Endothelial cell (in vitro differentiated cells): ENCODE measurements at regions not wholly inside any gene's neighbourhood (a gene's known extent, or its start where the extent isn't known, plus 50 kb on each side); places are given as distances from the start of the nearest gene placed in this dataset.

ENCODE experiments used
- DNase-seq: peaks from one replicate; pipeline ENCODE4 v3.0.0; 2021; ENCODE audit warnings: low spot score
- H3K27ac Mint-ChIP-seq: one replicate; pipeline ENCODE4 v1.8.0; 2021; ENCODE audit warnings: mixed read lengths, inconsistent platforms; ENCODE audit not compliant: unreplicated experiment
- H3K27me3 Mint-ChIP-seq: one replicate; pipeline ENCODE4 v1.8.0; 2021; ENCODE audit warnings: mild to moderate bottlenecking, moderate library complexity, mixed read lengths, inconsistent platforms; ENCODE audit not compliant: unreplicated experiment
- H3K36me3 Mint-ChIP-seq: one replicate; pipeline ENCODE4 v1.8.0; 2021; ENCODE audit warnings: mild to moderate bottlenecking, low read depth, mixed read lengths, inconsistent platforms; ENCODE audit not compliant: unreplicated experiment
- H3K4me1 Mint-ChIP-seq: one replicate; pipeline ENCODE4 v1.8.0; 2021; ENCODE audit warnings: mild to moderate bottlenecking, mixed read lengths, inconsistent platforms; ENCODE audit not compliant: unreplicated experiment
- H3K4me3 Mint-ChIP-seq: one replicate; pipeline ENCODE4 v1.8.0; 2021; ENCODE audit warnings: mild to moderate bottlenecking, mixed read lengths, inconsistent platforms; ENCODE audit not compliant: unreplicated experiment
- H3K9me3 Mint-ChIP-seq: one replicate; pipeline ENCODE4 v1.8.0; 2021; ENCODE audit warnings: mixed read lengths, inconsistent platforms; ENCODE audit not compliant: unreplicated experiment
- CTCF ChIP-seq: fragments of 200-600 bp; sonication (generic); IDR thresholded peaks from one replicate; pipeline ENCODE4 v1.5.0; 2021; ENCODE audit warnings: antibody characterized with exemption; ENCODE audit not compliant: unreplicated experiment

- Mint-ChIP-seq H3K9me3 (no peaks in the 10 kb centered on the region), H3K27me3 (no peaks in the 10 kb centered on the region), H3K4me3 (no peak overlapping the region), H3K27ac (no peak overlapping the region), H3K4me1 (no peaks in the 10 kb centered on the region), H3K36me3 (no peaks in the 10 kb centered on the region)
- TF ChIP-seq CTCF = no peak
- no peak for DNase-seq
Measured at GRCh38 chr12:90172524-90172923, 463.9 kb upstream of the ATP2B1 start.

GRCh38 chr12:90170740-90171139 lies 462.1 kb upstream of the ATP2B1 start:
- H3K27ac Mint-ChIP-seq = no peak overlapping the region

GRCh38 chr12:90167518-90168208 lies 459.0 kb upstream of the ATP2B1 start:
- DNase-seq = no peak
- no peaks in the 10 kb centered on the region for H3K4me1 Mint-ChIP-seq
- no peaks in the 10 kb centered on the region for H3K27me3 Mint-ChIP-seq
- TF ChIP-seq CTCF = no peak
- no peak overlapping the region for H3K27ac Mint-ChIP-seq
- no peak overlapping the region for H3K4me3 Mint-ChIP-seq
- no peaks in the 10 kb centered on the region for H3K9me3 Mint-ChIP-seq
- H3K36me3 Mint-ChIP-seq = no peaks in the 10 kb centered on the region

More at GRCh38 chr12:90170740-90171139, 462.1 kb upstream of the ATP2B1 start:
- no peaks in the 10 kb centered on the region for H3K27me3 Mint-ChIP-seq
- H3K36me3 Mint-ChIP-seq = no peaks in the 10 kb centered on the region
- H3K9me3 Mint-ChIP-seq = no peaks in the 10 kb centered on the region
- TF ChIP-seq CTCF = no peak
- no peak overlapping the region for H3K4me3 Mint-ChIP-seq
- DNase-seq = no peak
- no peaks in the 10 kb centered on the region for H3K4me1 Mint-ChIP-seq

- TF ChIP-seq CTCF = no peak
- Mint-ChIP-seq H3K9me3 (no peaks in the 10 kb centered on the region), H3K36me3 (no peaks in the 10 kb centered on the region), H3K4me1 (no peaks in the 10 kb centered on the region), H3K27me3 (no peaks in the 10 kb centered on the region), H3K27ac (no peak overlapping the region), H3K4me3 (no peak overlapping the region)
- no peak for DNase-seq
Measured at GRCh38 chr12:90166671-90167070, 458.0 kb upstream of the ATP2B1 start.

- Mint-ChIP-seq H3K9me3 (no peaks in the 10 kb centered on the region), H3K4me1 (no peaks in the 10 kb centered on the region), H3K4me3 (no peak overlapping the region), H3K27me3 (peaks cover under 1% of the 10 kb centered on the region), H3K36me3 (no peaks in the 10 kb centered on the region), H3K27ac (no peak overlapping the region)
- DNase-seq = no peak
- no peak for TF ChIP-seq CTCF
Measured at GRCh38 chr12:90166012-90166411, 457.4 kb upstream of the ATP2B1 start.
